ENCODE measurements at regions not wholly inside any gene's neighbourhood (a gene's known extent, or its start where the extent isn't known, plus 50 kb on each side); places are given as distances from the start of the nearest gene placed in this dataset.

DNA sequence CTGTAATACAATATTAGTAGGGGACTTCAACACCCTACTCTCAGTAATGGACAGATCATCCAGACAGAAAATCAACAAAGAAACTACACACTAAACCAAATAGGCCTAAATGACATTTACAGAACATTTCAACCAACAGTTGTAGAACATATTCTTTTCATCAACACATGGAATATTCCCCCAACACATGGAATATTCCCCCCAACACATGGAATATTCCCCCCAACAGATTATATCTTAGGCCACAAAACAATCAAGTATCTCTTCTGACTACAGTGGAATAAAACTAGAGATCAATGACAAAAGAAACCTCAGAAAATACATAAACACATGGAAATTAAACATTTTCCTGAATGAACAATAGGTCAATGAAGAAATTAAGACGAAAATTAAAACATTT, 187.2 kb upstream of the RBBP8 start:
- Histone ChIP-seq H3K79me2 (ENCODE audit: control insufficient read depth, insufficient read depth, low read length) (no peaks in the 10 kb centered on the region), H3K4me2 (ENCODE audit: control insufficient read depth, insufficient read depth) (no peak overlapping the region), H4K20me1 (ENCODE audit: control insufficient read depth, insufficient read depth) (no peaks in the 10 kb centered on the region), H3K9me3 (replicated peaks; ENCODE audit: control insufficient read depth, insufficient read depth, low read length) (no peaks in the 10 kb centered on the region), H3K36me3 (ENCODE audit: control insufficient read depth in 2 of 2, insufficient read depth in 2 of 2, low read length in 1 of 2) (no peaks in the 10 kb centered on the region), H3K9ac (ENCODE audit: control insufficient read depth, insufficient read depth, low read length) (no peak overlapping the region), H3K4me3 (no peak overlapping the region), H2AFZ (ENCODE audit: control insufficient read depth, low read depth, low read length) (no peak overlapping the region), H3K27ac (ENCODE audit: control insufficient read depth, insufficient read depth) (no peak overlapping the region), H3K27me3 (replicated peaks in 1 of 2; ENCODE audit: control insufficient read depth in 2 of 2, insufficient read depth in 2 of 2, low read length in 1 of 2) (no peaks in the 10 kb centered on the region; a peak in 1 of 4 replicates), H3K4me1 (ENCODE audit: control insufficient read depth, insufficient read depth, low read length) (no peaks in the 10 kb centered on the region)
- BruUV-seq (replicated peaks): no TSS peak
- SMC1A ChIA-PET (ENCODE audit: uncharacterized antibody, unreplicated experiment): no interaction called here
- TF ChIP-seq, protein P1, sequence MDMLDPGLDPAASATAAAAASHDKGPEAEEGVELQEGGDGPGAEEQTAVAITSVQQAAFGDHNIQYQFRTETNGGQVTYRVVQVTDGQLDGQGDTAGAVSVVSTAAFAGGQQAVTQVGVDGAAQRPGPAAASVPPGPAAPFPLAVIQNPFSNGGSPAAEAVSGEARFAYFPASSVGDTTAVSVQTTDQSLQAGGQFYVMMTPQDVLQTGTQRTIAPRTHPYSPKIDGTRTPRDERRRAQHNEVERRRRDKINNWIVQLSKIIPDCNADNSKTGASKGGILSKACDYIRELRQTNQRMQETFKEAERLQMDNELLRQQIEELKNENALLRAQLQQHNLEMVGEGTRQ (IDR thresholded peaks at IDR 0.05; ENCODE audit: borderline replicate concordance, low read depth, low read length): no peak
- TF ChIP-seq BRCA1 (IDR thresholded peaks at IDR 0.05; ENCODE audit: low read depth, low read length): no peak
- TF ChIP-seq NR2F1 (conservative IDR thresholded peaks at IDR 0.05): no peak
- TF ChIP-seq SMAD1 (IDR thresholded peaks at IDR 0.05; ENCODE audit: low read depth, partially characterized antibody): no peak
- in situ Hi-C loops (cut with MboI) (no loop called here), intact Hi-C loops (cut with micrococcal nuclease; ENCODE audit: unreplicated experiment) (no loop called here)
- DNase-seq (ENCODE audit: low read depth, low spot score) (no peak), FAIRE-seq (no peak), ATAC-seq (no peak)
- 0% methylated on average over 1 of the region's 1 CpG for WGBS (ENCODE audit: insufficient coverage, insufficient replicate concordance, low lambda C conversion rate, missing lambda C conversion rate)
- POLR2A ChIA-PET: no interaction called here
- CTCF ChIA-PET: no interaction called here
- RAD21 ChIA-PET (ENCODE audit: unreplicated experiment): no interaction called here

DNA sequence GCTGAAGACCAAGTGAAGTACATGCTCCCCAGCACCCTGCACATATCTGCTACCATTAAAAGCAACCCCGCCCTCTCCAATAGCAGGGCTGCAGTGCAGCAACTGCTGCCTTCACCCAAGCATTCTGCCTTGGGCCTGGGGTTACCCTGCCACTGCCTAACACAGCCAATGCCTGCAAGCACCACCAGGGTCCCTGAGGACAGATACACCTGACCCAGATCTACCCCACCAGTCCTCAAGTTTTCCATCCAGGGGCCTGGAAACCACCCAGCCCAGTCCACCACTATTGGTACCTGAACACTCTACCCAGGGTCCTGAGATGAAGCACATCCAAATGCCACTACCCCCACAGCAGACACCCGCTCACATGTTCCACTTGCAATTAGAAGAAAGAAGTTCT, 181.1 kb upstream of the RBBP8 start:
- H3K9me3 ChIP-seq (replicated peaks; ENCODE audit: control insufficient read depth, insufficient read depth, low read length): no peaks in the 10 kb centered on the region
- WGBS (ENCODE audit: insufficient coverage, insufficient replicate concordance, low lambda C conversion rate, missing lambda C conversion rate): 0% methylated on average over 2 of the region's 2 CpGs
- no peaks in the 10 kb centered on the region for H4K20me1 ChIP-seq (ENCODE audit: control insufficient read depth, insufficient read depth)
- intact Hi-C loops (cut with micrococcal nuclease; ENCODE audit: unreplicated experiment): no loop called here
- ChIA-PET RAD21 (ENCODE audit: unreplicated experiment) (no interaction called here), POLR2A (no interaction called here), CTCF (no interaction called here), SMC1A (ENCODE audit: uncharacterized antibody, unreplicated experiment) (no interaction called here)
- H3K4me3 ChIP-seq: no peak overlapping the region
- H3K27me3 ChIP-seq (replicated peaks in 1 of 2; ENCODE audit: control insufficient read depth in 2 of 2, insufficient read depth in 2 of 2, low read length in 1 of 2): no peaks in the 10 kb centered on the region; a peak in 1 of 4 replicates
- no TSS peak for BruUV-seq (replicated peaks)
- FAIRE-seq (no peak), ATAC-seq (no peak), DNase-seq (ENCODE audit: low read depth, low spot score) (no peak)
- H3K36me3 ChIP-seq (ENCODE audit: control insufficient read depth in 2 of 2, insufficient read depth in 2 of 2, low read length in 1 of 2): no peaks in the 10 kb centered on the region
- no peak overlapping the region for H2AFZ ChIP-seq (ENCODE audit: control insufficient read depth, low read depth, low read length)
- no peak overlapping the region for H3K27ac ChIP-seq (ENCODE audit: control insufficient read depth, insufficient read depth)
- no peaks in the 10 kb centered on the region for H3K4me1 ChIP-seq (ENCODE audit: control insufficient read depth, insufficient read depth, low read length)
- no peak overlapping the region for H3K4me2 ChIP-seq (ENCODE audit: control insufficient read depth, insufficient read depth)
- in situ Hi-C loops (cut with MboI): no loop called here
- no peaks in the 10 kb centered on the region for H3K79me2 ChIP-seq (ENCODE audit: control insufficient read depth, insufficient read depth, low read length)
- no peak overlapping the region for H3K9ac ChIP-seq (ENCODE audit: control insufficient read depth, insufficient read depth, low read length)
- no peak for TF ChIP-seq PML (IDR thresholded peaks at IDR 0.05; ENCODE audit: low read length)
- TF ChIP-seq EED (IDR thresholded peaks at IDR 0.05; ENCODE audit: low read depth): no peak
- TF ChIP-seq SPI1 (IDR thresholded peaks at IDR 0.05; ENCODE audit: borderline replicate concordance, insufficient read depth, low read depth, low read length): no peak
- TF ChIP-seq ZBTB40 (IDR thresholded peaks at IDR 0.05; ENCODE audit: borderline replicate concordance): no peak
- TF ChIP-seq, protein P2, sequence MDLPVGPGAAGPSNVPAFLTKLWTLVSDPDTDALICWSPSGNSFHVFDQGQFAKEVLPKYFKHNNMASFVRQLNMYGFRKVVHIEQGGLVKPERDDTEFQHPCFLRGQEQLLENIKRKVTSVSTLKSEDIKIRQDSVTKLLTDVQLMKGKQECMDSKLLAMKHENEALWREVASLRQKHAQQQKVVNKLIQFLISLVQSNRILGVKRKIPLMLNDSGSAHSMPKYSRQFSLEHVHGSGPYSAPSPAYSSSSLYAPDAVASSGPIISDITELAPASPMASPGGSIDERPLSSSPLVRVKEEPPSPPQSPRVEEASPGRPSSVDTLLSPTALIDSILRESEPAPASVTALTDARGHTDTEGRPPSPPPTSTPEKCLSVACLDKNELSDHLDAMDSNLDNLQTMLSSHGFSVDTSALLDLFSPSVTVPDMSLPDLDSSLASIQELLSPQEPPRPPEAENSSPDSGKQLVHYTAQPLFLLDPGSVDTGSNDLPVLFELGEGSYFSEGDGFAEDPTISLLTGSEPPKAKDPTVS (IDR thresholded peaks at IDR 0.05; ENCODE audit: low read depth, low read length): no peak
- no peak for TF ChIP-seq ZNF622 (IDR thresholded peaks at IDR 0.05)

Data from GM12878 (cell line).